Tibial nerve (tissue), 3 donors: ENCODE measurements at regions not wholly inside any gene's neighbourhood (a gene's known extent, or its start where the extent isn't known, plus 50 kb on each side); places are given as distances from the start of the nearest gene placed in this dataset.
"Not testable (repeated sequence)": the region's sequence is repeated elsewhere in the genome, so short reads cannot be mapped to it uniquely, and the experiment has no call there.

Experiments used
- CTCF ChIP-seq, 5 experiments: fragments of 200-600 bp in 3 of 5; fragments of 450-650 bp in 2 of 5; sonication (generic) in 3 of 5; IDR thresholded peaks; one replicate each; pipeline ENCODE4 v1.5.1; 2016 to 2019; ENCODE audit warnings: antibody characterized with exemption in 5 of 5, mild to moderate bottlenecking in 3 of 5, moderate library complexity in 2 of 5
- POLR2A ChIP-seq, 2 donors: fragments of 450-650 bp; IDR thresholded peaks; one replicate each; pipeline ENCODE4 v1.6.1; 2017; ENCODE audit warnings: antibody characterized with exemption in 2 of 2, mild to moderate bottlenecking in 2 of 2, moderate library complexity in 2 of 2

GRCh38 chr9:40892315-40892714 is 236.2 kb downstream of the FOXD4L6 start:
- TF ChIP-seq POLR2A, CTCF (IDR thresholded peaks at IDR 0.05): not testable (repeated sequence)
